NCI-H1092 treated with DMSO at 0.1 percent for 48 hours (cell line): ENCODE measurements at regions not wholly inside any gene's neighbourhood (a gene's known extent, or its start where the extent isn't known, plus 50 kb on each side); places are given as distances from the start of the nearest gene placed in this dataset.

Source experiments
- DNase-seq: peaks from one replicate; lab custom pipeline; 2025; lab: John Stamatoyannopoulos, UW

GRCh38 chr1:175865041-175865766, 121.8 kb upstream of the TNR start:
- no peak for DNase-seq

GRCh38 chr1:175864625-175865024, 121.2 kb upstream of the TNR start:
- DNase-seq: no peak

- no peak for DNase-seq
Observed at GRCh38 chr1:175864183-175864582, 120.8 kb upstream of the TNR start.

GRCh38 chr1:175863299-175864050, 120.1 kb upstream of the TNR start:
- DNase-seq: no peak

GRCh38 chr1:175862408-175862807, 119.0 kb upstream of the TNR start:
- no peak for DNase-seq

- DNase-seq: no peak
Observed at GRCh38 chr1:175861626-175862367, 118.4 kb upstream of the TNR start.

GRCh38 chr1:175857756-175858155, 114.4 kb upstream of the TNR start:
- peak; percentile 75 for DNase-seq

GRCh38 chr1:175853681-175854080, 110.3 kb upstream of the TNR start:
- no peak for DNase-seq

- DNase-seq: no peak
Observed at GRCh38 chr1:175851749-175852148, 108.4 kb upstream of the TNR start.

- DNase-seq: no peak
Observed at GRCh38 chr1:175848329-175848728, 104.9 kb upstream of the TNR start.

- DNase-seq: no peak
Observed at GRCh38 chr1:175845985-175846384, 102.6 kb upstream of the TNR start.

GRCh38 chr1:175845338-175845737, 101.9 kb upstream of the TNR start:
- DNase-seq: no peak

GRCh38 chr1:175844877-175845276, 101.5 kb upstream of the TNR start:
- no peak for DNase-seq

- no peak for DNase-seq
Observed at GRCh38 chr1:175842550-175842949, 99.2 kb upstream of the TNR start.

GRCh38 chr1:175841738-175842187, 98.4 kb upstream of the TNR start:
- DNase-seq: peak; percentile 80

GRCh38 chr1:175840787-175841186, 97.4 kb upstream of the TNR start:
- DNase-seq: no peak

- DNase-seq: peak; percentile 44
Observed at GRCh38 chr1:175839779-175840669, 96.6 kb upstream of the TNR start.

GRCh38 chr1:175834597-175834996, 91.2 kb upstream of the TNR start:
- DNase-seq: no peak

GRCh38 chr1:175833951-175834350, 90.6 kb upstream of the TNR start:
- no peak for DNase-seq

- no peak for DNase-seq
Observed at GRCh38 chr1:175833502-175833901, 90.1 kb upstream of the TNR start.

- DNase-seq: no peak
Observed at GRCh38 chr1:175830500-175830899, 87.1 kb upstream of the TNR start.

- no peak for DNase-seq
Observed at GRCh38 chr1:175829845-175830244, 86.5 kb upstream of the TNR start.
